ENCODE measurements at regions not wholly inside any gene's neighbourhood (a gene's known extent, or its start where the extent isn't known, plus 50 kb on each side); places are given as distances from the start of the nearest gene placed in this dataset.

DNA sequence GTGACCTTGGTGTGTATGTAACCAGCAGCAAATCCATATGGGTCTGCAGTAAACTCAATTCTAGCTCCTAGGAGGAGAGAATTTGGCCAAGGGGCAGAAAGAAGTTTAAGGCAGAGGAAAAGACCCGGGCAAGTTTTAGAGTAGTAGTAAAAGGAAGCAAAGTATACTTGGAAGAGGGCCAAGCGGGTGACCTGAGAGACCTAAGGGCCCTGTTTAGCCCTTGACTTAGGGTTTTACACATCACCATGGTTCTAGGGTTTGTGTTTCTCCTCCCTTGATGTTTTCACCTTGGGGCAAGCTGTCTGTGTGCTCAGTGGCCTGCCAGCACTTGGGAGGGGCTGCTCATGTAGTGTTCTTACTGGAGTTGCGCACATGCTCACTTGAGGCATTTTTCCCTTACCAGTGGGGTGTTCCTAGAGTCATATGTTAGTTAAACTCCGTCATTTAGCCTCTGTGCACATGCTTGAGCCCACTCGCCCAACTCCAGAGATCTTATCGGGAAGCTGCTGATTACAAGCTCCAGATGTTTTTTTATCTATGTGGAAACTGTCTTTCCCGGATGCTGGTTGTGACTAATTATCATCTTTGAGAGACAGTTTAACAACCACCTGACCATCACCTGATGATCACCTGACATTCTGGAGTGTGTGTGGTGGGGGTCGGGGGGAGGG, 137.6 kb upstream of the PRSS1 start:
- TF ChIP-seq, protein P1, sequence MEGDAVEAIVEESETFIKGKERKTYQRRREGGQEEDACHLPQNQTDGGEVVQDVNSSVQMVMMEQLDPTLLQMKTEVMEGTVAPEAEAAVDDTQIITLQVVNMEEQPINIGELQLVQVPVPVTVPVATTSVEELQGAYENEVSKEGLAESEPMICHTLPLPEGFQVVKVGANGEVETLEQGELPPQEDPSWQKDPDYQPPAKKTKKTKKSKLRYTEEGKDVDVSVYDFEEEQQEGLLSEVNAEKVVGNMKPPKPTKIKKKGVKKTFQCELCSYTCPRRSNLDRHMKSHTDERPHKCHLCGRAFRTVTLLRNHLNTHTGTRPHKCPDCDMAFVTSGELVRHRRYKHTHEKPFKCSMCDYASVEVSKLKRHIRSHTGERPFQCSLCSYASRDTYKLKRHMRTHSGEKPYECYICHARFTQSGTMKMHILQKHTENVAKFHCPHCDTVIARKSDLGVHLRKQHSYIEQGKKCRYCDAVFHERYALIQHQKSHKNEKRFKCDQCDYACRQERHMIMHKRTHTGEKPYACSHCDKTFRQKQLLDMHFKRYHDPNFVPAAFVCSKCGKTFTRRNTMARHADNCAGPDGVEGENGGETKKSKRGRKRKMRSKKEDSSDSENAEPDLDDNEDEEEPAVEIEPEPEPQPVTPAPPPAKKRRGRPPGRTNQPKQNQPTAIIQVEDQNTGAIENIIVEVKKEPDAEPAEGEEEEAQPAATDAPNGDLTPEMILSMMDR (IDR thresholded peaks at IDR 0.05; ENCODE audit: unreplicated experiment): no peak
- Mint-ChIP-seq H3K27ac (ENCODE audit: unreplicated experiment) (peak overlapping the region; percentile 89), H3K9me3 (ENCODE audit: unreplicated experiment) (no peaks in the 10 kb centered on the region), H3K27me3 (ENCODE audit: unreplicated experiment) (peaks cover 2% of the 10 kb centered on the region), H3K4me3 (ENCODE audit: unreplicated experiment) (no peak overlapping the region), H3K36me3 (ENCODE audit: low read depth, unreplicated experiment) (no peaks in the 10 kb centered on the region), H3K4me1 (ENCODE audit: unreplicated experiment) (peaks cover 45% of the 10 kb centered on the region)
- no peak for DNase-seq (ENCODE audit: low spot score)

DNA sequence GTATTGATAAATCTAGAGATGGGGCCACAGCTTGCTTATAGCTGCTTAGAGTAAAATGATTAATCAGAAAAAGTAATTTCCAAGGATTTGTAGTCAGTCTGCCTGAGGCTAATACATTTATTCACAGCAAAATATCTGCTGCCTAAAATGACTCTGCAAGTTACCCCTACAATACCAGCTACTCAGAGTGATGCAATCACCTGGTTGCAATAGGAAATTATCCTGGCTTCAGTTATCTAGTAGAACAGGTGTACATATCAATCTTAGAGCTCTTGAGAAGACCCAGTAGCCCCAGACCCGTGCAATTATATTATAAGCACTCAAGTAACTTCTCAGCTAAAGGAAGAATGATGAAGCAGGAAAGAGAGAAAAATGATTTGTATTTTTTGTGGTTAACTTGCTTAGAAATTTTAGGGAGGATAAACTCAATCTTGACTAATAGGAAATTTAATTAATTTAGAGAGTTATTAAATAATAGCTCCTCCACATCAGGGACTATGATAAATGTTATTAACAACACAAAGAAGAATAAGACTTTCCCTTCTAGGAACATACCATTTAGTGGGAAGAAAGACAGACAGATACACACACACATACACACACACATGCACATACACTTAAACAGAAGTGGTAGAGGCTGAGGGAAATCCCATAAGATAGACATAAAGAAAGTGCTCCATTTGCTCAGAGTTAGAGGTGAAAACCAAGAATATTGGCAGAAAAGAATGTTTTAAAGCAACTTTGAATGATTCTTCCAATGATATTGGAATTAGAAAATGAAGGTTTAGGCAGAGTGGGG, 140.4 kb upstream of the PRSS1 start:
- no peak overlapping the region for H3K4me3 Mint-ChIP-seq (ENCODE audit: unreplicated experiment)
- no peak for DNase-seq (ENCODE audit: low spot score)
- H3K4me1 Mint-ChIP-seq (ENCODE audit: unreplicated experiment): peaks cover 33% of the 10 kb centered on the region
- no peaks in the 10 kb centered on the region for H3K9me3 Mint-ChIP-seq (ENCODE audit: unreplicated experiment)
- no peaks in the 10 kb centered on the region for H3K36me3 Mint-ChIP-seq (ENCODE audit: low read depth, unreplicated experiment)
- no peaks in the 10 kb centered on the region for H3K27me3 Mint-ChIP-seq (ENCODE audit: unreplicated experiment)
- no peak overlapping the region for H3K27ac Mint-ChIP-seq (ENCODE audit: unreplicated experiment)
- TF ChIP-seq, protein P1 (IDR thresholded peaks at IDR 0.05; ENCODE audit: unreplicated experiment): no peak

DNA sequence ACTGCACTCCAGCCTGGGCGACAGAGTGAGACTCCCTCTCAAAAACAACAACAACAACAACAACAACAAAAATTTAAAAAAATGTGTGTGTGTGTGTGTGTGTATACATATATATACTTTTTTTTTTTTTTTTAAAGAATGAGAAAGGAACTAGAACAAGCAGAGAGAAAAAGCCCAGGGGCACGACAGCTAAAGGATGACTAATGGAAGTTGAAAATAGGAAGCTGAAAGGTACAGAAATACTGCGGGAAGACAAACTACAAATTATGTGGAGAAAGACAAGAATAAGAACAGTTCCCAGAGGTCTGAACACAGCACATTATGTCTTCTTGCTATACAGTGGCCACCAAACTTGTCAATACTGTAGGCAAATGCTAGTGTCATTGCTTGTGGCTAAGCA, 141.9 kb upstream of the PRSS1 start:
- H3K9me3 Mint-ChIP-seq (ENCODE audit: unreplicated experiment): no peaks in the 10 kb centered on the region

DNA sequence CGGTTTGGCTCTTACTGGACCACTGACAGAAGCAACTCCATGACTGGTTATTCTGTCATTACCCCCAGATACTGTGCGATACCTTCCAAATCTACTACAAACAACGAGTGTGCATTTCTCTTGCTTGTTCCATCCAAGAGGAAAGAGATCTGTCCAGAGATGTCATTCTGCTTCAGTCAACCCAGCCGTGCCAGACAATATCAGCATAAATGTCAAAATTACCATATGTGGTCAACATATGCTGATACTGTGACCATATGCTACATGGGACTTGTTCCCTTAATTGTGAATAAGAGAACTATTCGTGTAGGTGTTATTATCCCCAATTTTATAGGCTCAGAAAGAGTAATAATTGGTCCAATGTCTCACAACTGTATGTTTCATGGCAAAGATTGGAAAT, 143.2 kb upstream of the PRSS1 start:
- DNase-seq (ENCODE audit: low spot score): no peak
- Mint-ChIP-seq H3K27me3 (ENCODE audit: unreplicated experiment) (peaks cover 2% of the 10 kb centered on the region), H3K4me3 (ENCODE audit: unreplicated experiment) (no peak overlapping the region), H3K4me1 (ENCODE audit: unreplicated experiment) (peaks cover 10% of the 10 kb centered on the region), H3K9me3 (ENCODE audit: unreplicated experiment) (no peaks in the 10 kb centered on the region), H3K36me3 (ENCODE audit: low read depth, unreplicated experiment) (no peaks in the 10 kb centered on the region), H3K27ac (ENCODE audit: unreplicated experiment) (no peak overlapping the region)
- TF ChIP-seq, protein P1 (IDR thresholded peaks at IDR 0.05; ENCODE audit: unreplicated experiment): no peak

More for the DNA sequence above, 141.9 kb upstream of the PRSS1 start:
- no peak overlapping the region for H3K4me3 Mint-ChIP-seq (ENCODE audit: unreplicated experiment)
- H3K27ac Mint-ChIP-seq (ENCODE audit: unreplicated experiment): no peak overlapping the region
- no peak for DNase-seq (ENCODE audit: low spot score)
- TF ChIP-seq, protein P1 (IDR thresholded peaks at IDR 0.05; ENCODE audit: unreplicated experiment): no peak
- no peaks in the 10 kb centered on the region for H3K27me3 Mint-ChIP-seq (ENCODE audit: unreplicated experiment)
- H3K4me1 Mint-ChIP-seq (ENCODE audit: unreplicated experiment): peaks cover 22% of the 10 kb centered on the region
- no peaks in the 10 kb centered on the region for H3K36me3 Mint-ChIP-seq (ENCODE audit: low read depth, unreplicated experiment)

DNA sequence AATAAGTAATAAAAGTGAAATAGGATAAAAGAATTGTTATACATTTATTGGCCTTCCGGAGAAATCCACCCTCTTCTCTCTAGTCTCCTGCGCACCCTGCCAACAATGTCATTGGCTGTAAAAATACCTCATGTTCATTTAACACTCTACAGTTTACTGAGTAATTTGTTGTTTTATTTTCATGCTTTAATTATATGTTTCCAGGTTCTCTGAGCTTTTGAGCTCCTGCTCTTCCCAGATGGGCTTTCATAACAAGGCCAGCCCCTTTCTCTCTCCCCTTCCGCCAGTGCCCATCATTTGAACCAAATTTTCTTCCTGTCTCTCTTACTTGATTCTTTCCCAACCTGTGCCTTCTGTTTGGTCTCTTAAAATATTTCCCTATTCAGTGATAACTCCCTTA, 144.6 kb upstream of the PRSS1 start:
- Mint-ChIP-seq H3K27ac (ENCODE audit: unreplicated experiment) (no peak overlapping the region), H3K9me3 (ENCODE audit: unreplicated experiment) (no peaks in the 10 kb centered on the region), H3K4me1 (ENCODE audit: unreplicated experiment) (peaks cover 4% of the 10 kb centered on the region), H3K27me3 (ENCODE audit: unreplicated experiment) (peaks cover 2% of the 10 kb centered on the region), H3K36me3 (ENCODE audit: low read depth, unreplicated experiment) (no peaks in the 10 kb centered on the region), H3K4me3 (ENCODE audit: unreplicated experiment) (no peak overlapping the region)
- no peak for DNase-seq (ENCODE audit: low spot score)
- TF ChIP-seq, protein P1 (IDR thresholded peaks at IDR 0.05; ENCODE audit: unreplicated experiment): no peak

Data from endothelial cell (in vitro differentiated cells).